ENCODE measurements at regions not wholly inside any gene's neighbourhood (a gene's known extent, or its start where the extent isn't known, plus 50 kb on each side); places are given as distances from the start of the nearest gene placed in this dataset.

DNA sequence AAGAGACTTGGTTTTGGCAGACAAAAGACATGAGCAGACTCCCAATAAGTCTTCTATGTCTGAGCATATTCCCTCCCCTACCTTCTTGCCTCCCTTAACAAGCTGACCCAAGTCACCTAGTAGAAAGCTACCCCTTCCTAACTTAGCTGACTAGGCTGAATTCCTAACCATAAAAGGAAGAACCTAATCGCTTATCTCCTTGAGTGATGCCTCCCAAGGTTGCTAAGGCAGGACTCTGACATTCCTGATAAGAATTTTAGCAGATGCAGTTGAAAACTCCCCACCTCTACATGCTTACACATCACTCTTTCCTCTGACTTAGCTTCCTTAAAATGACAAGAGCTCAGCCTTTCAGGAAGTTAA, 704.7 kb upstream of the MBL2 start:
- ATAC-seq (ENCODE audit: insufficient read depth, low read depth) = no peak
- TF ChIP-seq, protein P1, sequence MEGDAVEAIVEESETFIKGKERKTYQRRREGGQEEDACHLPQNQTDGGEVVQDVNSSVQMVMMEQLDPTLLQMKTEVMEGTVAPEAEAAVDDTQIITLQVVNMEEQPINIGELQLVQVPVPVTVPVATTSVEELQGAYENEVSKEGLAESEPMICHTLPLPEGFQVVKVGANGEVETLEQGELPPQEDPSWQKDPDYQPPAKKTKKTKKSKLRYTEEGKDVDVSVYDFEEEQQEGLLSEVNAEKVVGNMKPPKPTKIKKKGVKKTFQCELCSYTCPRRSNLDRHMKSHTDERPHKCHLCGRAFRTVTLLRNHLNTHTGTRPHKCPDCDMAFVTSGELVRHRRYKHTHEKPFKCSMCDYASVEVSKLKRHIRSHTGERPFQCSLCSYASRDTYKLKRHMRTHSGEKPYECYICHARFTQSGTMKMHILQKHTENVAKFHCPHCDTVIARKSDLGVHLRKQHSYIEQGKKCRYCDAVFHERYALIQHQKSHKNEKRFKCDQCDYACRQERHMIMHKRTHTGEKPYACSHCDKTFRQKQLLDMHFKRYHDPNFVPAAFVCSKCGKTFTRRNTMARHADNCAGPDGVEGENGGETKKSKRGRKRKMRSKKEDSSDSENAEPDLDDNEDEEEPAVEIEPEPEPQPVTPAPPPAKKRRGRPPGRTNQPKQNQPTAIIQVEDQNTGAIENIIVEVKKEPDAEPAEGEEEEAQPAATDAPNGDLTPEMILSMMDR (IDR thresholded peaks at IDR 0.05; ENCODE audit: borderline replicate concordance, extremely low read depth, low read length, poor library complexity, severe bottlenecking) = no peak
- no peak for TF ChIP-seq EZH2 (IDR thresholded peaks at IDR 0.05; ENCODE audit: borderline replicate concordance, low read depth, low read length, severe bottlenecking)
- Histone ChIP-seq H3K4me2 (ENCODE audit: insufficient read depth, low read length) (no peak overlapping the region), H3K79me2 (ENCODE audit: insufficient read depth, low read length) (no peaks in the 10 kb centered on the region), H3K9me3 (ENCODE audit: insufficient read depth, low read length, severe bottlenecking) (no peaks in the 10 kb centered on the region), H3K36me3 (ENCODE audit: insufficient read depth, low read length) (no peaks in the 10 kb centered on the region), H2AFZ (ENCODE audit: low read depth, low read length) (no peak overlapping the region), H3K9ac (ENCODE audit: low read depth, low read length) (no peak overlapping the region), H4K20me1 (ENCODE audit: insufficient read depth, low read length) (no peaks in the 10 kb centered on the region), H3K4me3 (ENCODE audit: low read depth in 1 of 2, low read length in 2 of 2) (no peak overlapping the region), H3K27ac (ENCODE audit: low read length) (no peak overlapping the region), H3K4me1 (ENCODE audit: insufficient read depth, low read length) (no peaks in the 10 kb centered on the region), H3K27me3 (ENCODE audit: insufficient read depth, low read length, poor library complexity) (no peaks in the 10 kb centered on the region)
- DNase-seq = no peak

DNA sequence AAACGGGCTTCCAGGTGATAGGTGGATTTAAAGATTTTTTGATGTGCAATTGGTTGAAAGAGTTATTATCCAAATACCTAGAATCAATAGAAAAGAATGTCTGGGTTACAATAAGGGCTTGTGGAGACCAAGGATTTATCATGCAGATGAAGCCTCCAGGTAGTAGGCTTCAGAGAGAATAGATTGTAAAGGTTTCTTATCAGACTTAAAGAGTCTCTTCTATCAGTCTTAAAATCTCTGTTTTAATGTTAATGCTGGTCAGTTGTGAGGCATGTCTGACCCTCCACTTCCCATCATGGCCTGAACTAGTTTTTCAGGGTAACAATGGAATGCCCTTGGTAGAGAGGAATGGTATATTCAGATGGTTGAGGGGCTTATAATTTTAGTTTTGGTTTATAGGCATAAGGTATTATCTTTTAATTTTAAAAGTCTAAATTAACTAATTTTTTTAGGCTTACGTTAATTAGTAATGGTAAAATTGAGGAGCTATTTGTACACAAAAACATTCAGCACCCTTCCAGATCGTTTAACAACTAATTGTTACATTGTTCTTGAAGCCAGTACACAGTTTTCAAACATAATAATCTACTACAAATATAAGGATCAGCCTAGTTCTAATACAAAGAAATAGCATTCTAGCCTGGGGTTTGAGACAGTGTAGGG, 704.2 kb upstream of the MBL2 start:
- no peak overlapping the region for H3K4me3 ChIP-seq (ENCODE audit: low read depth in 1 of 2, low read length in 2 of 2)
- H3K4me1 ChIP-seq (ENCODE audit: insufficient read depth, low read length) = no peaks in the 10 kb centered on the region
- DNase-seq (no peak), ATAC-seq (ENCODE audit: insufficient read depth, low read depth) (no peak)
- no peaks in the 10 kb centered on the region for H3K27me3 ChIP-seq (ENCODE audit: insufficient read depth, low read length, poor library complexity)
- TF ChIP-seq EZH2 (IDR thresholded peaks at IDR 0.05; ENCODE audit: borderline replicate concordance, low read depth, low read length, severe bottlenecking) = no peak
- no peaks in the 10 kb centered on the region for H3K79me2 ChIP-seq (ENCODE audit: insufficient read depth, low read length)
- no peaks in the 10 kb centered on the region for H3K36me3 ChIP-seq (ENCODE audit: insufficient read depth, low read length)
- H3K27ac ChIP-seq (ENCODE audit: low read length) = no peak overlapping the region
- no peak overlapping the region for H3K9ac ChIP-seq (ENCODE audit: low read depth, low read length)
- no peaks in the 10 kb centered on the region for H3K9me3 ChIP-seq (ENCODE audit: insufficient read depth, low read length, severe bottlenecking)
- H3K4me2 ChIP-seq (ENCODE audit: insufficient read depth, low read length) = no peak overlapping the region
- no peak overlapping the region for H2AFZ ChIP-seq (ENCODE audit: low read depth, low read length)
- no peaks in the 10 kb centered on the region for H4K20me1 ChIP-seq (ENCODE audit: insufficient read depth, low read length)

DNA sequence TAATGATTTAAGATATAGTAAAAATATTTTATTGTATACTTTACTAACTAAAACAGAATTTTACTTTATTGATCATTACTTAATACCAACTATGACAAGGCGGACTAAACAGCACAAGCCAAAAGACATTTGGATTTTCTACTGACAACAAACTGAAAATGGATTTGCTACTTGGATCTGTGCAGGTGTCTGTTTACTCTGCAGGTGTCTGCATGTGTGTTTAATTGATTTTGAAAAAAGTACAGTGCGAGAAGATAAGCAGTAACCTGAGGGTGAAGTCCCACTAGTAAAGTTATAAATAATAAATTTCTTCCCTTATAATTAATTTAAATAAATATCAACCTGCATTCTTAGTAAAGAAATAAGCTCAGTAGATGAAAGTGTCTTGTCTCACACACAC, 696.8 kb upstream of the MBL2 start:
- Histone ChIP-seq H3K9me3 (ENCODE audit: insufficient read depth, low read length, severe bottlenecking) (no peaks in the 10 kb centered on the region), H3K9ac (ENCODE audit: low read depth, low read length) (no peak overlapping the region), H3K79me2 (ENCODE audit: insufficient read depth, low read length) (no peaks in the 10 kb centered on the region), H2AFZ (ENCODE audit: low read depth, low read length) (no peak overlapping the region), H3K27me3 (ENCODE audit: insufficient read depth, low read length, poor library complexity) (no peaks in the 10 kb centered on the region), H3K27ac (ENCODE audit: low read length) (no peak overlapping the region), H4K20me1 (ENCODE audit: insufficient read depth, low read length) (no peaks in the 10 kb centered on the region), H3K4me2 (ENCODE audit: insufficient read depth, low read length) (no peak overlapping the region), H3K36me3 (ENCODE audit: insufficient read depth, low read length) (no peaks in the 10 kb centered on the region), H3K4me3 (ENCODE audit: low read depth in 1 of 2, low read length in 2 of 2) (no peak overlapping the region), H3K4me1 (ENCODE audit: insufficient read depth, low read length) (no peaks in the 10 kb centered on the region)
- TF ChIP-seq, protein P1 (IDR thresholded peaks at IDR 0.05; ENCODE audit: borderline replicate concordance, extremely low read depth, low read length, poor library complexity, severe bottlenecking) = no peak
- no peak for TF ChIP-seq EZH2 (IDR thresholded peaks at IDR 0.05; ENCODE audit: borderline replicate concordance, low read depth, low read length, severe bottlenecking)
- DNase-seq = no peak
- ATAC-seq (ENCODE audit: insufficient read depth, low read depth) = no peak

DNA sequence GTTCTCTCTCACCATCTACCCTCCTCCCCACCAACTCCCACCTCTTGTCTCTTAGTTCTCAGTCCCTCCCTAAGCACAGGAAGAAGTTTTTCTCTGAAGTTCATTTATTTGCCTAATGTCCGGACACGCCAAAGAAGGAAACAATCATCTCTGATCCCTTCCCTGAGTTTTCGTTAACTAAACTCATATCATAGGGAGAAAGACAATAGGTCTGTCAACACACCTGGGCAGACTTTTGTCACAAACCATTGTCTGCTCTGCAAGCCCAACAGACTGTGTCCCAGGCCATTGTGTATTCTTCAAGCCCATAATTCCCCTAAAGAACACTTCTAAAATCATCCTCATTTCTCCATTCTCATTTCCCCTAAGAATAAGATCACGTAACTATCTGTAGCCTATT, 691.0 kb upstream of the MBL2 start:
- no peaks in the 10 kb centered on the region for H4K20me1 ChIP-seq (ENCODE audit: insufficient read depth, low read length)
- no peak for TF ChIP-seq EZH2 (IDR thresholded peaks at IDR 0.05; ENCODE audit: borderline replicate concordance, low read depth, low read length, severe bottlenecking)
- TF ChIP-seq, protein P1 (IDR thresholded peaks at IDR 0.05; ENCODE audit: borderline replicate concordance, extremely low read depth, low read length, poor library complexity, severe bottlenecking) = no peak
- H3K27me3 ChIP-seq (ENCODE audit: insufficient read depth, low read length, poor library complexity) = no peaks in the 10 kb centered on the region
- no peak overlapping the region for H3K4me3 ChIP-seq (ENCODE audit: low read depth in 1 of 2, low read length in 2 of 2)
- no peaks in the 10 kb centered on the region for H3K4me1 ChIP-seq (ENCODE audit: insufficient read depth, low read length)
- H3K9ac ChIP-seq (ENCODE audit: low read depth, low read length) = no peak overlapping the region
- H3K27ac ChIP-seq (ENCODE audit: low read length) = no peak overlapping the region
- no peaks in the 10 kb centered on the region for H3K9me3 ChIP-seq (ENCODE audit: insufficient read depth, low read length, severe bottlenecking)
- DNase-seq = no peak
- H2AFZ ChIP-seq (ENCODE audit: low read depth, low read length) = no peak overlapping the region
- no peaks in the 10 kb centered on the region for H3K36me3 ChIP-seq (ENCODE audit: insufficient read depth, low read length)
- no peaks in the 10 kb centered on the region for H3K79me2 ChIP-seq (ENCODE audit: insufficient read depth, low read length)
- H3K4me2 ChIP-seq (ENCODE audit: insufficient read depth, low read length) = no peak overlapping the region
- no peak for ATAC-seq (ENCODE audit: insufficient read depth, low read depth)
